HCT116 (cell line): ENCODE measurements at regions not wholly inside any gene's neighbourhood (a gene's known extent, or its start where the extent isn't known, plus 50 kb on each side); places are given as distances from the start of the nearest gene placed in this dataset.

ENCODE experiments used
- CEBPB ChIP-seq: IDR thresholded peaks from 2 replicates; pipeline ENCODE4 v1.6.1; 2012; ENCODE audit warnings: low read depth
- EGR1 ChIP-seq: IDR thresholded peaks from 2 replicates; pipeline ENCODE4 v1.6.1; 2012; ENCODE audit warnings: low read depth
- EZH2phosphoT487 ChIP-seq: fragments of 200-600 bp; IDR thresholded peaks from 2 replicates; pipeline ENCODE4 v1.6.1; 2018; ENCODE audit warnings: antibody characterized with exemption, borderline replicate concordance
- POLR2A ChIP-seq: IDR thresholded peaks from 2 replicates; pipeline ENCODE4 v1.7.0; 2011; ENCODE audit warnings: borderline replicate concordance; ENCODE audit not compliant: insufficient read depth, insufficient read length; ENCODE audit errors: extremely low read depth
- POLR2AphosphoS5 ChIP-seq: IDR thresholded peaks from 2 replicates; pipeline ENCODE4 v1.6.1; 2011; ENCODE audit warnings: mild to moderate bottlenecking, low read depth, low read length, moderate library complexity
- SP1 ChIP-seq: IDR thresholded peaks from 2 replicates; pipeline ENCODE4 v1.6.1; 2012; ENCODE audit warnings: low read depth
- YY1 ChIP-seq: IDR thresholded peaks from 2 replicates; pipeline ENCODE4 v1.6.1; 2011; ENCODE audit warnings: low read length, low read depth, moderate library complexity, mild to moderate bottlenecking; ENCODE audit not compliant: insufficient replicate concordance; ENCODE audit errors: extremely low read depth
- ZNF274 ChIP-seq: fragments of 200-500 bp; sonication (Bioruptor generic); IDR thresholded peaks from 2 replicates; pipeline ENCODE4 v1.6.1; 2014; ENCODE audit warnings: mild to moderate bottlenecking, low read depth, low read length, inconsistent platforms
- TF ChIP-seq, protein P1 (sequence below), 3 experiments: fragments of 200-600 bp in 1 of 3; sonication (generic) in 1 of 3; IDR thresholded peaks in 2 of 3; conservative IDR thresholded peaks in 1 of 3; 2 replicates each; pipeline ENCODE4 v1.5.1; 2012 to 2017; ENCODE audit warnings: low read depth in 2 of 3, low read length in 2 of 3, antibody characterized with exemption in 1 of 3, borderline replicate concordance in 1 of 3, control low read depth in 1 of 3, mild to moderate bottlenecking in 1 of 3, mixed read lengths in 1 of 3, mixed run types in 1 of 3, moderate library complexity in 1 of 3; ENCODE audit not compliant: insufficient read depth in 1 of 3

DNA sequence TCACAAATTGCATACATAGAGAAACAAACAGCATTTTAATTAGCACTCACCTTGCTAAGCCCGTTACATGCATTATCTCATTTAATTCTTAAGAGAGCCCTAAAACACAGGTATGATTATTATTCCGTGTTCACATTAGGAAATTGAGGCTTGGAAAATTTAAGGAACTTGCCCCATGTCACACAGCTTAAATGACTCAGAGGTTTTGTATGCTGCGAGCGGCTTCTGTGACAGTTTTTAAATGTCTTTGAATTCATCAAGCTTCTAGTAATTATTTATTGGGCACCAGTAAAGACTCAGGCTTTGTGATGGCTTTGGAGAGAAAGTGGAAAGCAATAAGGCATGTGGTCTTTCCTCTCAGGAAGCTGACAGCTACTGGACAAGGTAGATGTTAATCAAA lies 166.7 kb upstream of the THBS1 start:
- no peak for TF ChIP-seq ZNF274
- TF ChIP-seq, protein P1, sequence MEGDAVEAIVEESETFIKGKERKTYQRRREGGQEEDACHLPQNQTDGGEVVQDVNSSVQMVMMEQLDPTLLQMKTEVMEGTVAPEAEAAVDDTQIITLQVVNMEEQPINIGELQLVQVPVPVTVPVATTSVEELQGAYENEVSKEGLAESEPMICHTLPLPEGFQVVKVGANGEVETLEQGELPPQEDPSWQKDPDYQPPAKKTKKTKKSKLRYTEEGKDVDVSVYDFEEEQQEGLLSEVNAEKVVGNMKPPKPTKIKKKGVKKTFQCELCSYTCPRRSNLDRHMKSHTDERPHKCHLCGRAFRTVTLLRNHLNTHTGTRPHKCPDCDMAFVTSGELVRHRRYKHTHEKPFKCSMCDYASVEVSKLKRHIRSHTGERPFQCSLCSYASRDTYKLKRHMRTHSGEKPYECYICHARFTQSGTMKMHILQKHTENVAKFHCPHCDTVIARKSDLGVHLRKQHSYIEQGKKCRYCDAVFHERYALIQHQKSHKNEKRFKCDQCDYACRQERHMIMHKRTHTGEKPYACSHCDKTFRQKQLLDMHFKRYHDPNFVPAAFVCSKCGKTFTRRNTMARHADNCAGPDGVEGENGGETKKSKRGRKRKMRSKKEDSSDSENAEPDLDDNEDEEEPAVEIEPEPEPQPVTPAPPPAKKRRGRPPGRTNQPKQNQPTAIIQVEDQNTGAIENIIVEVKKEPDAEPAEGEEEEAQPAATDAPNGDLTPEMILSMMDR (IDR thresholded peaks at IDR 0.05 in 2 of 3, conservative IDR thresholded peaks at IDR 0.05 in 1 of 3; ENCODE audit: borderline replicate concordance in 1 of 3, insufficient read depth in 1 of 3, low read depth in 2 of 3, low read length in 2 of 3): no peak
- TF ChIP-seq POLR2AphosphoS5: no peak
- TF ChIP-seq POLR2A: no peak
- no peak for TF ChIP-seq EGR1
- no peak for TF ChIP-seq EZH2phosphoT487
- no peak for TF ChIP-seq YY1
- no peak for TF ChIP-seq CEBPB
- TF ChIP-seq SP1: no peak
